Loucy (cell line): ENCODE measurements at regions not wholly inside any gene's neighbourhood (a gene's known extent, or its start where the extent isn't known, plus 50 kb on each side); places are given as distances from the start of the nearest gene placed in this dataset.

Experiments
- H2AFZ ChIP-seq: fragments of 200-600 bp; sonication (generic); 2 replicates; pipeline ENCODE4 v1.6.0; 2016; ENCODE audit warnings: antibody characterized with exemption, mild to moderate bottlenecking, low read length, moderate library complexity
- H3F3A ChIP-seq: fragments of 200-600 bp; 2 replicates; pipeline ENCODE4 v1.6.0; 2016; ENCODE audit warnings: antibody characterized with exemption, low read depth, mild to moderate bottlenecking
- H3K27me3 ChIP-seq: fragments of 200-600 bp; sonication (generic); 2 replicates; pipeline ENCODE4 v1.6.1; 2014; ENCODE audit warnings: low read length, mild to moderate bottlenecking; ENCODE audit not compliant: insufficient read depth, poor library complexity, severe bottlenecking
- H3K36me3 ChIP-seq: fragments of 200-600 bp; sonication (generic); 2 replicates; pipeline ENCODE4 v1.6.1; 2016; ENCODE audit warnings: low read length; ENCODE audit not compliant: insufficient read depth
- H3K4me1 ChIP-seq: fragments of 200-600 bp; sonication (generic); 2 replicates; pipeline ENCODE4 v1.5.1; 2014; ENCODE audit warnings: low read length, mild to moderate bottlenecking; ENCODE audit not compliant: insufficient read depth, poor library complexity, severe bottlenecking
- H3K4me2 ChIP-seq: fragments of 200-600 bp; sonication (generic); 2 replicates; pipeline ENCODE4 v1.6.0; 2014; ENCODE audit warnings: antibody characterized with exemption, low read length, low read depth, mild to moderate bottlenecking; ENCODE audit not compliant: poor library complexity, severe bottlenecking
- H3K4me3 ChIP-seq: fragments of 200-600 bp; sonication (generic); 2 replicates; pipeline ENCODE4 v1.5.1; 2014; ENCODE audit warnings: low read length, mild to moderate bottlenecking, mixed read lengths; ENCODE audit not compliant: poor library complexity, severe bottlenecking
- H3K79me2 ChIP-seq: fragments of 200-600 bp; sonication (generic); 2 replicates; pipeline ENCODE4 v1.6.1; 2014; ENCODE audit warnings: low read length; ENCODE audit not compliant: insufficient read depth
- H3K9ac ChIP-seq: fragments of 200-600 bp; sonication (generic); 2 replicates; pipeline ENCODE4 v1.6.0; 2014; ENCODE audit warnings: mild to moderate bottlenecking, low read depth, low read length, moderate library complexity; ENCODE audit not compliant: poor library complexity, severe bottlenecking
- H3K9me2 ChIP-seq: fragments of 200-600 bp; sonication (generic); replicated peaks from 2 replicates; pipeline ENCODE4 v1.6.1; 2016; ENCODE audit warnings: low read depth, low read length, mixed read lengths
- H3K9me3 ChIP-seq: fragments of 200-600 bp; sonication (generic); 2 replicates; pipeline ENCODE4 v1.6.1; 2014; ENCODE audit warnings: mild to moderate bottlenecking, antibody characterized with exemption, low read length, low read depth; ENCODE audit not compliant: insufficient read depth
- H4K20me1 ChIP-seq: fragments of 200-600 bp; sonication (generic); 2 replicates; pipeline ENCODE4 v1.6.0; 2014; ENCODE audit warnings: antibody characterized with exemption, low read length, mild to moderate bottlenecking; ENCODE audit not compliant: insufficient read depth, poor library complexity, severe bottlenecking
- CTCF ChIP-seq: fragments of 200-600 bp; sonication (generic); conservative IDR thresholded peaks from 2 replicates; pipeline ENCODE4 v1.5.1; 2014; ENCODE audit warnings: mild to moderate bottlenecking, antibody characterized with exemption, low read length
- EZH2phosphoT487 ChIP-seq: fragments of 200-600 bp; IDR thresholded peaks from 2 replicates; pipeline ENCODE4 v1.6.1; 2018; ENCODE audit warnings: antibody characterized with exemption, mild to moderate bottlenecking, moderate library complexity, borderline replicate concordance

- H3K27me3 ChIP-seq: no peaks in the 10 kb centered on the region
- no peaks in the 10 kb centered on the region for H3K9me2 ChIP-seq
- H3K4me1 ChIP-seq: no peaks in the 10 kb centered on the region
- no peak overlapping the region for H3K9ac ChIP-seq
- H2AFZ ChIP-seq: no peak overlapping the region
- no peaks in the 10 kb centered on the region for H3K79me2 ChIP-seq
- H3K4me2 ChIP-seq: no peak overlapping the region
- H3K36me3 ChIP-seq: no peaks in the 10 kb centered on the region
- no peaks in the 10 kb centered on the region for H4K20me1 ChIP-seq
- no peak for TF ChIP-seq CTCF
- TF ChIP-seq EZH2phosphoT487: no peak
- H3F3A ChIP-seq: no peaks in the 10 kb centered on the region
- H3K4me3 ChIP-seq: no peak overlapping the region
- H3K9me3 ChIP-seq: no peaks in the 10 kb centered on the region
Observed at GRCh38 chr2:24432121-24432520, 58.9 kb upstream of the NCOA1 start.

GRCh38 chr2:24429197-24430074 is 61.6 kb upstream of the NCOA1 start:
- Histone ChIP-seq H3K79me2 (no peaks in the 10 kb centered on the region), H3K27me3 (no peaks in the 10 kb centered on the region), H3K4me3 (no peak overlapping the region), H3F3A (no peaks in the 10 kb centered on the region), H3K36me3 (no peaks in the 10 kb centered on the region), H4K20me1 (no peaks in the 10 kb centered on the region), H3K9me2 (no peaks in the 10 kb centered on the region), H3K9ac (no peak overlapping the region), H3K4me1 (no peaks in the 10 kb centered on the region), H3K4me2 (no peak overlapping the region), H3K9me3 (no peaks in the 10 kb centered on the region), H2AFZ (no peak overlapping the region)
- TF ChIP-seq EZH2phosphoT487: no peak
- TF ChIP-seq CTCF: no peak

- Histone ChIP-seq H2AFZ (no peak overlapping the region), H3K9ac (no peak overlapping the region), H3K4me1 (no peaks in the 10 kb centered on the region), H3K9me2 (no peaks in the 10 kb centered on the region), H3K4me3 (no peak overlapping the region), H4K20me1 (no peaks in the 10 kb centered on the region), H3K4me2 (no peak overlapping the region), H3K9me3 (0 out of 2 replicates have a peak, but pooled peaks cover 6% of the 10 kb centered on the region), H3K79me2 (no peaks in the 10 kb centered on the region), H3K27me3 (no peaks in the 10 kb centered on the region), H3K36me3 (no peaks in the 10 kb centered on the region), H3F3A (no peaks in the 10 kb centered on the region)
- TF ChIP-seq EZH2phosphoT487: no peak
- no peak for TF ChIP-seq CTCF
Observed at GRCh38 chr2:24424387-24424786, 64.1 kb upstream of the ITSN2 start.
